ENCODE measurements at regions not wholly inside any gene's neighbourhood (a gene's known extent, or its start where the extent isn't known, plus 50 kb on each side); places are given as distances from the start of the nearest gene placed in this dataset.

GRCh38 chr10:118926441-118926840 lies 103.1 kb upstream of the NANOS1 start:
- no peak overlapping the region for H3K4me2 ChIP-seq (ENCODE audit: insufficient read depth, low read length, poor library complexity, severe bottlenecking)
- no peak overlapping the region for H2BK12ac ChIP-seq (ENCODE audit: low read length)
- H3K23ac ChIP-seq (ENCODE audit: low read depth, low read length, poor library complexity): no peak overlapping the region
- no peaks in the 10 kb centered on the region for H3K79me1 ChIP-seq (ENCODE audit: low read depth, low read length)
- no peaks in the 10 kb centered on the region for H3K27me3 ChIP-seq (ENCODE audit: control insufficient read depth in 3 of 3, insufficient read depth in 3 of 3, low read depth in 1 of 3, low read length in 3 of 3)
- no peak overlapping the region for H2BK120ac ChIP-seq (ENCODE audit: low read depth, low read length)
- H3K27ac ChIP-seq (replicated peaks; ENCODE audit: low read length): no peak overlapping the region
- no peaks in the 10 kb centered on the region for H3K4me1 ChIP-seq (ENCODE audit: control insufficient read depth in 2 of 2, insufficient read depth in 1 of 2, low read depth in 1 of 2, low read length in 2 of 2)
- H2AK5ac ChIP-seq (ENCODE audit: low read depth, low read length): no peak overlapping the region
- peaks cover 0 to 3% of the 10 kb centered on the region in 2 donors for H3K9me3 ChIP-seq (replicated peaks in 1 of 2; ENCODE audit: control insufficient read depth in 2 of 2, insufficient read depth in 1 of 2, low read depth in 1 of 2, low read length in 2 of 2)
- no peak overlapping the region for H2AFZ ChIP-seq (ENCODE audit: low read length)
- no peak overlapping the region for H3K14ac ChIP-seq (ENCODE audit: low read length)
- no peak overlapping the region for H3K4ac ChIP-seq (ENCODE audit: low read length)
- H4K91ac ChIP-seq (ENCODE audit: low read depth, low read length, poor library complexity): no peak overlapping the region
- H2BK15ac ChIP-seq (ENCODE audit: low read length): peak overlapping the region; percentile 16
- no peak overlapping the region for H2BK5ac ChIP-seq (ENCODE audit: low read length)
- H4K8ac ChIP-seq (ENCODE audit: low read depth, low read length): no peak overlapping the region
- no peaks in the 10 kb centered on the region for H3K36me3 ChIP-seq (replicated peaks in 1 of 2; ENCODE audit: control insufficient read depth in 2 of 2, insufficient read depth in 2 of 2, low read length in 2 of 2)
- WGBS, 2 donors (ENCODE audit: extremely low coverage in 2 of 2, insufficient read length in 2 of 2, insufficient replicate concordance in 1 of 2): no CpG with 5 or more reads among the region's 6 CpGs
- no peak overlapping the region for H3K4me3 ChIP-seq (ENCODE audit: low read length in 2 of 2)
- no peak overlapping the region for H3K18ac ChIP-seq (ENCODE audit: low read length)
- H3K9ac ChIP-seq (ENCODE audit: low read depth, low read length, poor library complexity): no peak overlapping the region
- no peak for DNase-seq (ENCODE audit: low spot score)

GRCh38 chr10:118926903-118927302 lies 102.6 kb upstream of the NANOS1 start:
- H4K8ac ChIP-seq (ENCODE audit: low read depth, low read length): no peak overlapping the region
- no peak overlapping the region for H2BK15ac ChIP-seq (ENCODE audit: low read length)
- H3K4me3 ChIP-seq (ENCODE audit: low read length in 2 of 2): no peak overlapping the region
- no peak overlapping the region for H3K23ac ChIP-seq (ENCODE audit: low read depth, low read length, poor library complexity)
- no peak overlapping the region for H2BK5ac ChIP-seq (ENCODE audit: low read length)
- H3K18ac ChIP-seq (ENCODE audit: low read length): no peak overlapping the region
- no peak overlapping the region for H2BK12ac ChIP-seq (ENCODE audit: low read length)
- H2AFZ ChIP-seq (ENCODE audit: low read length): no peak overlapping the region
- WGBS, 2 donors (ENCODE audit: extremely low coverage in 2 of 2, insufficient read length in 2 of 2, insufficient replicate concordance in 1 of 2): no CpG with 5 or more reads among the region's 1 CpG
- no peaks in the 10 kb centered on the region for H3K79me1 ChIP-seq (ENCODE audit: low read depth, low read length)
- H3K27me3 ChIP-seq (ENCODE audit: control insufficient read depth in 3 of 3, insufficient read depth in 3 of 3, low read depth in 1 of 3, low read length in 3 of 3): no peaks in the 10 kb centered on the region
- no peak overlapping the region for H3K4ac ChIP-seq (ENCODE audit: low read length)
- no peak overlapping the region for H3K4me2 ChIP-seq (ENCODE audit: insufficient read depth, low read length, poor library complexity, severe bottlenecking)
- peaks cover 0 to 3% of the 10 kb centered on the region in 2 donors for H3K9me3 ChIP-seq (replicated peaks in 1 of 2; ENCODE audit: control insufficient read depth in 2 of 2, insufficient read depth in 1 of 2, low read depth in 1 of 2, low read length in 2 of 2)
- H3K36me3 ChIP-seq (replicated peaks in 1 of 2; ENCODE audit: control insufficient read depth in 2 of 2, insufficient read depth in 2 of 2, low read length in 2 of 2): no peaks in the 10 kb centered on the region
- DNase-seq (ENCODE audit: low spot score): no peak
- H2AK5ac ChIP-seq (ENCODE audit: low read depth, low read length): no peak overlapping the region
- no peaks in the 10 kb centered on the region for H3K4me1 ChIP-seq (ENCODE audit: control insufficient read depth in 2 of 2, insufficient read depth in 1 of 2, low read depth in 1 of 2, low read length in 2 of 2)
- no peak overlapping the region for H3K14ac ChIP-seq (ENCODE audit: low read length)
- H3K9ac ChIP-seq (ENCODE audit: low read depth, low read length, poor library complexity): no peak overlapping the region
- H3K27ac ChIP-seq (replicated peaks; ENCODE audit: low read length): no peak overlapping the region
- no peak overlapping the region for H2BK120ac ChIP-seq (ENCODE audit: low read depth, low read length)
- H4K91ac ChIP-seq (ENCODE audit: low read depth, low read length, poor library complexity): no peak overlapping the region

DNA sequence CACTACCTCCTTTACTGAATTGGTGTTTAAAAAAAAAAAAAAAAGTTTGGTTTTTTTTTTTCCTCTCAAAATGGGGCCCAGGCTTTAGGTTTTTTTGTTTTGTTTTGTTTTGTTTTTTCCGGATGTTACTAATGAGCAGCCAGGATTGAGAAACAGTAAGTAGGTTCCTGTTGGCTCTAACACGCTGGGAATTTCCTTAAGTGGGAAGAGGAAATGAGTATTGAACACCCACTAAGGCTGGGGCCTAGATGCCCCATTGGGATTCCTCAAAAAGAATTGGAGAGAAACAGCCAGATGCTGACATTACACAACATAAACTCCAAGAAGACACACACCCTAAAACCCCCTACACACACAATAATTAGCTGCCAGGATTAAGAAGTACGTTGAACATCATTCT lies 102.2 kb upstream of the NANOS1 start:
- Histone ChIP-seq H2BK120ac (ENCODE audit: low read depth, low read length) (no peak overlapping the region), H2BK15ac (ENCODE audit: low read length) (no peak overlapping the region), H2AFZ (ENCODE audit: low read length) (no peak overlapping the region), H3K36me3 (replicated peaks in 1 of 2; ENCODE audit: control insufficient read depth in 2 of 2, insufficient read depth in 2 of 2, low read length in 2 of 2) (no peaks in the 10 kb centered on the region), H3K9me3 (replicated peaks in 1 of 2; ENCODE audit: control insufficient read depth in 2 of 2, insufficient read depth in 1 of 2, low read depth in 1 of 2, low read length in 2 of 2) (peaks cover 0 to 3% of the 10 kb centered on the region in 2 donors), H3K4me1 (ENCODE audit: control insufficient read depth in 2 of 2, insufficient read depth in 1 of 2, low read depth in 1 of 2, low read length in 2 of 2) (no peaks in the 10 kb centered on the region), H3K18ac (ENCODE audit: low read length) (no peak overlapping the region), H2BK5ac (ENCODE audit: low read length) (no peak overlapping the region), H3K14ac (ENCODE audit: low read length) (no peak overlapping the region), H3K27ac (replicated peaks; ENCODE audit: low read length) (no peak overlapping the region), H2AK5ac (ENCODE audit: low read depth, low read length) (no peak overlapping the region), H3K4me3 (ENCODE audit: low read length in 2 of 2) (no peak overlapping the region), H4K91ac (ENCODE audit: low read depth, low read length, poor library complexity) (no peak overlapping the region), H2BK12ac (ENCODE audit: low read length) (no peak overlapping the region), H3K4me2 (ENCODE audit: insufficient read depth, low read length, poor library complexity, severe bottlenecking) (no peak overlapping the region), H3K23ac (ENCODE audit: low read depth, low read length, poor library complexity) (no peak overlapping the region), H3K79me1 (ENCODE audit: low read depth, low read length) (no peaks in the 10 kb centered on the region), H3K9ac (ENCODE audit: low read depth, low read length, poor library complexity) (no peak overlapping the region), H3K27me3 (ENCODE audit: control insufficient read depth in 3 of 3, insufficient read depth in 3 of 3, low read depth in 1 of 3, low read length in 3 of 3) (no peaks in the 10 kb centered on the region), H4K8ac (ENCODE audit: low read depth, low read length) (no peak overlapping the region), H3K4ac (ENCODE audit: low read length) (no peak overlapping the region)
- DNase-seq (ENCODE audit: low spot score): no peak
- no CpG with 5 or more reads among the region's 3 CpGs for WGBS, 2 donors (ENCODE audit: extremely low coverage in 2 of 2, insufficient read length in 2 of 2, insufficient replicate concordance in 1 of 2)

DNA sequence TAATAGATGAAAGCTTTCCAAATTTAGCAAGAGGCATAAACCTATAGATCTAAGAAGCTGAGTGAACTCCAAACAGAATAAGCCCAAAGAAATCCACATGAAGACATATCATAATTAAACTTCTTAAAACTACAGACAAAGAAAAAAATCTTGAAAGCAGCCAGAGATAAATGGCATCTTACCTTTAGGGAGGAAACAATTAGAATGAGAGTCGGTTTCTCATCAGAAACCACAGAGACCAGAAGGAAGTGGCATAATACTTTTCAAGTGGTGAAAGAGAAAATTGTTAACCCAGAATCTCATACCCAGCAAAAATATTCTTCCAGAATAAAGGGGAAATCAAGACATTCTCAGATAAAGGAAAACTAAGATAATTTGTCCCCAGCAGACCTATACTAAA lies 98.9 kb upstream of the NANOS1 start:
- Histone ChIP-seq H2AFZ (ENCODE audit: low read length) (no peak overlapping the region), H2BK12ac (ENCODE audit: low read length) (no peak overlapping the region), H4K91ac (ENCODE audit: low read depth, low read length, poor library complexity) (no peak overlapping the region), H3K9ac (ENCODE audit: low read depth, low read length, poor library complexity) (no peak overlapping the region), H3K27me3 (ENCODE audit: control insufficient read depth in 3 of 3, insufficient read depth in 3 of 3, low read depth in 1 of 3, low read length in 3 of 3) (no peaks in the 10 kb centered on the region), H3K4me3 (ENCODE audit: low read length in 2 of 2) (no peak overlapping the region), H3K23ac (ENCODE audit: low read depth, low read length, poor library complexity) (no peak overlapping the region), H3K4me2 (ENCODE audit: insufficient read depth, low read length, poor library complexity, severe bottlenecking) (no peak overlapping the region), H3K9me3 (replicated peaks in 1 of 2; ENCODE audit: control insufficient read depth in 2 of 2, insufficient read depth in 1 of 2, low read depth in 1 of 2, low read length in 2 of 2) (peaks cover 0 to 3% of the 10 kb centered on the region in 2 donors), H3K79me1 (ENCODE audit: low read depth, low read length) (no peaks in the 10 kb centered on the region), H3K4me1 (ENCODE audit: control insufficient read depth in 2 of 2, insufficient read depth in 1 of 2, low read depth in 1 of 2, low read length in 2 of 2) (no peaks in the 10 kb centered on the region), H3K18ac (ENCODE audit: low read length) (no peak overlapping the region), H2BK15ac (ENCODE audit: low read length) (no peak overlapping the region), H3K4ac (ENCODE audit: low read length) (no peak overlapping the region), H2AK5ac (ENCODE audit: low read depth, low read length) (no peak overlapping the region), H2BK120ac (ENCODE audit: low read depth, low read length) (no peak overlapping the region), H2BK5ac (ENCODE audit: low read length) (no peak overlapping the region), H3K27ac (replicated peaks; ENCODE audit: low read length) (no peak overlapping the region), H4K8ac (ENCODE audit: low read depth, low read length) (no peak overlapping the region), H3K36me3 (replicated peaks in 1 of 2; ENCODE audit: control insufficient read depth in 2 of 2, insufficient read depth in 2 of 2, low read length in 2 of 2) (no peaks in the 10 kb centered on the region), H3K14ac (ENCODE audit: low read length) (no peak overlapping the region)
- no peak for DNase-seq (ENCODE audit: low spot score)
- WGBS, 2 donors (ENCODE audit: extremely low coverage in 2 of 2, insufficient read length in 2 of 2, insufficient replicate concordance in 1 of 2): no CpG with 5 or more reads among the region's 1 CpG
